NCI-H82 treated with DMSO at 0.1 percent for 48 hours (cell line): ENCODE measurements at regions not wholly inside any gene's neighbourhood (a gene's known extent, or its start where the extent isn't known, plus 50 kb on each side); places are given as distances from the start of the nearest gene placed in this dataset.
"Not testable (repeated sequence)": the region's sequence is repeated elsewhere in the genome, so short reads cannot be mapped to it uniquely, and the experiment has no call there.

Source experiments
- DNase-seq: peaks from one replicate; lab custom pipeline; 2025; ENCODE audit not compliant: unreplicated experiment; lab: John Stamatoyannopoulos, UW

DNA sequence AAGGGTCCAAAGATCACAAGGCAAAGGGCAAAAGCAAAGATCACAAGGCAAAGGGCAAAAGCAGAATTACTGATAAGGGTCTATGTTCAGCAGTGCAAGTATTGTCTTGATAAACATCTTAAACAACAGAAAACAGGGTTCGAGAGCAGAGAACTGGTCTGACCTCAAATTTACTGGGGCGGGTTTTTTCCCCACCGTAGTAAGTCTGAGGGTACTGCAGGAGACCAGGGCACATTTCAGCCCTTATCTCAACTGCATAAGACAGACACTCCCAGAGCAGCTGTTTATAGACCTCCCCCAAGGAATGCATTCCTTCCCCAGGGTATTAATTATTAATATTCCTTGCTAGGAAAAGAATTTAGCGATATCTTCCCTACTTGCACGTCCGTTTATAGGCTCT is 61.3 kb downstream of the ZNF860 start:
- not testable (repeated sequence) for DNase-seq

DNA sequence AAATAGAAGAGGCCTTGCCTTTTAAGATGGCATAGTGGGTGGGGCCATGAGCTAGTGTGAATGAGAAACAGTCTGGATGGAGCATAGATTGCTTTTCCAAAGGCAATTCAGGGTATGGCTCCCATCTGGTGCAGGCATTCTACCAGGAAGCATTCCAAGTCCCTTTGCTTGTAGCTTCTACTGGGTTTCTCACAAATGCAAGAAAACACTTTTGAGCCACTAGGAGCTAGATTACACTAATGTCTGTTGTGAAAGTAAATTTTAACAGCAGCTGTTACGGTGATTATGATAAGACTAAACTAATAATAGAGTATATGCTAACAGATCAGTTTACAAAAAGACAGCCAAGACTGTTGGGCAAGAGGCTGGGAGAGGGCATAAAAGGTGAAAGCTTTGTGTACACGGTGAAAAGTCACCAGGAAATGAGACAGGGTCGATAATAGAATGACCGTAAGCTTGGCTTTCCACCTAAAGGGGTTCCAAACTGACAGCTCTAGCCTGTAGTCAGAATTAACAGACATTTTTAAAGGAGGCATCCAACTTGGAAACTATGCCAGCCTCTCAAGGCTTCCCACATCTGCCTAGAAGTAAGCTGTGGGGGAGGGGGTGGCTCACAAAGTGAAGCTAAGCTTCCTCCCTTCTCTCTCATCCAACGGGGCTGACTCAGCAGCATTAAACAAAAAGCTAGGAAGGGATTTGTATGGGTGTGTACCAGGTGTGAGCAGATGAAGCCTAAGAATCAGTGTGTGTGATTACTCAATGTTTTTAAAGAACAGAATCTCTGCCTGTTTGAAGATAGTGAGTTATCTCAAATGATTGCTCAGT is 61.1 kb upstream of the GPD1L start:
- DNase-seq = peak; percentile 6

DNA sequence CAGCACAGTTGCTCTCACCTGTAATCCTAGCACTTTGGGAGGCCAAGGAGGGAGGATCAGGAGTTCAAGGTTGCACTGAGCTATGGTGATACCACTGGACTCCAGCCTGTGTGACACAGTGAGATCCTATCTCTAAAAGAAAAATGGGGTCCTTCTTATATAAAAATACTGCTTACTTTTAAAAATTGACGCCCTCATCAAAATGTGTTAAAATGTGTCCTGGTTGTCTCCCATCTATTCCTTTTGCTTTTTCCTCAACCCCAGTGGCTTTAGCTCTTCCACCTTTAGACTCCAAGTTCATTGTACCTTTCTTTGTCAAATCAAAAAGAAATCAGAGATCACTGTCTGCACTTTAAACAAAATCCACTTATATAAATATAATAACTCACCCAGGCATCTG is 60.3 kb upstream of the GPD1L start:
- DNase-seq = no peak

DNA sequence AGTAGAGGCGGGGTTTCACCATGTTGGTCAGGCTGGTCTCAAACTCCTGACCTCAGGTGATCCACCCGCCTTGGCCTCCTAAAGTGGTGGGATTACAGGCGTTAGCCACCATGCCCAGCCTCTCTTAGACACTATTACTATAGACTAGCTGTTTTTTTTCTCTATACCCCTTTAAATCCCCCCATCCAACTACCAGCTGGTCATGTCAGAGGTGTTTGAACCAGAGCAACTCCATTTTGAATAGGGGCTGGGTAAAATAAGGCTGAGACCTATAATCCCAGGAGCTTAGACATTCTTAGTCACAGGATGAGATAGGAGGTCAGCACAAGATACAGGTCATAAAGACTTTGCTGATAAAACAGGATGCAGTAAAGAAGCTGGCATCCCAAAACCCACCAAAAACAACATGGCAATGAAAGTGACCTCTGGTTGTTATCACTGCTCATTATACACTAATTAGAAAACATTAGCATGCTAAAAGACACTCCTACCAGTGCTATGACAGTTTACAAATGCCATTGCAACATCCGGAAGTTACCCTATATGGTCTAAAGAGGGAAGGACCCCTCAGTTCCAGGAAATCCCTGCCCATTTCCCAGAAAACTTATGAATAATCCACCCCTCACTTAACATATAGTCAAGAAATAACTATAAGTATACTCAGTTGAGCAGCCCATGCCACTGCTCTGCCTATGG is 57.8 kb upstream of the GPD1L start:
- DNase-seq = no peak

DNA sequence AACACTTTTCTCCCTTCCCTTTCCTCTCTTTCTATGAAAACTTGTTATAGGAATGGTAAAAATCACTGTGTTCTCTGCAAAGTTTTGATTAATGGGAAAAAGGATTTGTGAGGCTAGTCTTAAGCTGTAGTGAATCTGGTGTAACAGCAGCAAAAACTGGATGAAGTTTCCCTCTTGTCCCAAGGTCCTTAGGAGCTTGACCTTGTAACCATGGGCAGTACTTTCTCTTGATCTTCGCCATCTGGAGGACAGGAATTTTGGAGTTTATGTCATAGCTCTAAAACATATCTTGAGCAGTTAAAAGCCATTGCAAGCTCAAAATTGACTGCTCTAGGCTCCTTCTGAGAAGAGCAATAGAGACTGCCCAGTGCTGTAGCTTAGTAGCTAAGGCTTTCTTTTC is 56.5 kb upstream of the GPD1L start:
- DNase-seq = no peak

DNA sequence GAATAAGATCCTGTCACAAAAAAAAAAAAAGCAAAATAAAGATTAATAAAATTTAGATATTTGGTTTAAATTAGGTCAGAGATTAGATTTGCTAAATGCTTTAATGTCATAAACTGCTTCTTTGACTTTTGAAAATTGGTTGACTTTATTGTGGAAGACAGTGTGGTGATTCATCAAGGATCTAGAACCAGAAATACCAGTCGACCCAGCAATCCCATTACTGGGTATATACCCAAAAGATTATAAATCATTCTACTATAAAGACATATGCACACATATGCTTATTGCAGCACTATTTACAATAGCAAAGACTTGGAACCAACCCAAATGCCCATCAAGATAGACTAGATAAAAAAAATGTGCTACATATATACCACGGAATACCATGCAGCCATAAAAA is 54.2 kb upstream of the GPD1L start:
- not testable (repeated sequence) for DNase-seq

DNA sequence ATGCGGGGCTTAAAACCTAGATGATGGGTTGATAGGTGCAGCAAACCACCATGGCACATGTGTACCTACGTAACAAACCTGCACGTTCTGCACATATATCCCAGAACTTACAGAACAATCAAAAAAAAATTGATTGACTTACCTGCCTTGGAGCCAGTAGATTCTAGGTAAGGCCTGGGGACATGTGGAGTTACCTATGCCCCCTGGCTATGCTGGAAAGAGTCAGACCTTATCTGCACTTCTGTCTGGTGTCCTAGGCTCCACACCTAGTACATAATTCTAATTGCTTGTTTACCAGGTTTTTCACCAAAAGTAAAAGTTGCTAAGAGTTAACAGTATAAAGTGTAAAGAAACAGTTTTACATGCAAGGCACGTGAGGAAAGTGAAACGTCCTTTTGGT is 53.6 kb upstream of the GPD1L start:
- not testable (repeated sequence) for DNase-seq

DNA sequence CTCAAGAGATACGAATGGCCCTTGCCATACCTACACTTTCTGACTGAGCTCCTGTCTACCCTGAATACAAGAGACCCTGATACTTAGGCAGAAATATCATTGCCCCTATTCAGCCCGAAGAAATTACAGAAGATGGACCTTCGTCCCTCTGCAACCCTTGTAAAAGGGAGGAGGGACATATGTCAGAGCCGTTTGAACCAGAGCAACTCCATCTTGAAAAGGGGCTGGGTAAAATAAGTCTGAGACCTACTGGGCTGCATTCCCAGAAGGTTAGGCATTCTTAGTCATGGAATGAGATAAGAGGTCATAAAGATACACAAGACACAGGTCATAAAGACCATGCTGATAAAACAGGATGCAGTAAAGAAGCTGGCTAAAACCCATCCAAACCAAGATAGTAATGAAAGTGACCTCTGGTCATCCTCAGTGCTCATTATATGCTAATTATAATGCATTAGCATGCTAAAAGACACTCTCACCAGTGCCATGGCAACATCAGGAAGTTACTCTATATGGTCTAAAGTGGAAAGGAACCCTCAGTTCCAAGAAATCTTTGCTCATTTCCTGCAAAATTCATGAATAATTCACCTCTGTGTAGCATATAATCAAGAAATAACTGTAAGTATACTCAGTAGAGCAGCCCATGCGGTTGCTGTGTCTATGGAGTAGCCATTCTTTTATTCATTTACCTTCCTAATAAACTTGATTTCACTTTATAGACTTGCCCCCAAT is 49.7 kb upstream of the GPD1L start:
- DNase-seq = no peak
